Muscle layer of colon (tissue), 2 donors: ENCODE measurements at regions not wholly inside any gene's neighbourhood (a gene's known extent, or its start where the extent isn't known, plus 50 kb on each side); places are given as distances from the start of the nearest gene placed in this dataset.

ENCODE experiments used
- H3K27ac ChIP-seq: one replicate; pipeline ENCODE4 v1.7.0; 2013; ENCODE audit warnings: low read depth, mild to moderate bottlenecking, low read length, moderate library complexity
- H3K27me3 ChIP-seq, 2 donors: one replicate each; pipeline ENCODE4 v1.7.0; 2013; ENCODE audit warnings: low read length in 2 of 2, mild to moderate bottlenecking in 2 of 2; ENCODE audit not compliant: insufficient read depth in 2 of 2, control insufficient read depth in 1 of 2
- H3K36me3 ChIP-seq: one replicate; pipeline ENCODE4 v1.7.0; 2013; ENCODE audit warnings: mild to moderate bottlenecking, low read length; ENCODE audit not compliant: insufficient read depth
- H3K4me1 ChIP-seq: one replicate; pipeline ENCODE4 v1.7.0; 2013; ENCODE audit warnings: mild to moderate bottlenecking, low read length; ENCODE audit not compliant: insufficient read depth
- H3K4me3 ChIP-seq, 2 donors: one replicate each; pipeline ENCODE4 v1.7.0; 2013; ENCODE audit warnings: low read length in 2 of 2, low read depth in 1 of 2, mild to moderate bottlenecking in 1 of 2, moderate library complexity in 1 of 2
- H3K9ac ChIP-seq: one replicate; pipeline ENCODE4 v1.7.0; 2013; ENCODE audit warnings: low read length
- H3K9me3 ChIP-seq: one replicate; pipeline ENCODE4 v1.7.0; 2013; ENCODE audit warnings: mild to moderate bottlenecking, low read length
- donor health status: abdominal sarcoma.
- donor health status: Adenocarcinoma of cecum.

DNA sequence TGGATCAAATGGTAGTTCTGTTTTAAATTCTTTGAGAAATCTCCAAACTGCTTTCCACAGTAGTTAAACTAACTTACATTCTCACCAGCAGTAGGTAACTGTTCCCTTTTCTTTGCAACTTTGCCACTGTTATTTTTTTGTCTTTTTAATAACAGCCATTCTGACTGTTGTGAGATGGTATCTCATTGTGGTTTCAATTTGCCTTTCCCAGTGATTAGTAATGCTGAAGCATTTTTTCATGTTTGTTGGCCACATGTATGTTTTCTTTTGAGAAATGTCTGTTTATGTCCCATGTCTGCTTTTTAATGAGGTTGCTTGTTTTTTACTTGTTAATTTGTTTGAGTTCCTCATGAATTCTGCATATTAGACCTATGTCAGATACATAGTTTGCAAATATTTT, 198.8 kb downstream of the RAB28 start:
- H3K9ac ChIP-seq = no peak overlapping the region
- no peak overlapping the region for H3K27ac ChIP-seq
- no peak overlapping the region for H3K4me3 ChIP-seq
- no peaks in the 10 kb centered on the region for H3K27me3 ChIP-seq
- peaks cover 4% of the 10 kb centered on the region for H3K4me1 ChIP-seq
- peaks cover 3% of the 10 kb centered on the region for H3K9me3 ChIP-seq
- H3K36me3 ChIP-seq = no peaks in the 10 kb centered on the region

DNA sequence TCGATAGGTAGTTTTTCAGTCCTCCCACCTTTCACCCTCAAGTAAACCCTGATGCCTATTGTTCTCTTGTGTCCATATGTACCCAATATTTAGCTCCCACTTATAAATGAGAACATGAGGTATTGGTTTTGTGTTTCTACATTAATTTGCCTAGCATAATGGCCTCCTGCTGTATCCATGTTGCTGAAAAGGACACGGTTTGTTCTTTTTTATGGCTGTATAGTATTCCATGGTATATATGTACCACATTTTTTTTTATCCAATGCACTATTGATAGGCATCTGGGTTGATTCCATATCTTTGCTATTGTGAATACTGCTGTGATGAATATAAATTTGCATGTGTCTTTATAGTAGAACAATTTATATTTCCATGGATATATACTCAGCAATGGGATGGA, 199.2 kb downstream of the RAB28 start:
- Histone ChIP-seq H3K4me1 (peaks cover under 1% of the 10 kb centered on the region), H3K27me3 (no peaks in the 10 kb centered on the region), H3K4me3 (no peak overlapping the region), H3K36me3 (no peaks in the 10 kb centered on the region), H3K9ac (no peak overlapping the region), H3K27ac (no peak overlapping the region), H3K9me3 (peaks cover 3% of the 10 kb centered on the region)

DNA sequence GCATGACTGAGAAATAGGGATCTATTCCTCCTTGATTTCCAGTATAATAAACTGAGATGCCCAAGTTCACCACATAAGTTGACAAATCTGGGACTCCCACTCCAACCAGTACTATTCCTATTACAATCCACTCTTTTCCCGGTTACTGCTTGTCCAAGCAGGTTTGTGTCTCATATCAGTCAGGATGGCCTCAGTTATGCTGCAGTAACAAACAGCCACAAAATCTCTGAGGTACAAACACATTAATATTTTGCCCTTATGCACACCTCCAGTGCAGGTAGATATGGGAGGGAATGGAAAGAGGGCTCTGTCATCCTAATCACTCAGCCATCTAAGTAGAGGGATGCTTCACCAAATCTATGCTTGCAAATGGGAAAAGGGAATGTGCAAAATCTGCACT, 207.8 kb downstream of the RAB28 start:
- Histone ChIP-seq H3K36me3 (no peaks in the 10 kb centered on the region), H3K4me3 (no peak overlapping the region), H3K27ac (no peak overlapping the region), H3K9ac (no peak overlapping the region), H3K4me1 (no peaks in the 10 kb centered on the region), H3K9me3 (no peaks in the 10 kb centered on the region), H3K27me3 (no peaks in the 10 kb centered on the region)

DNA sequence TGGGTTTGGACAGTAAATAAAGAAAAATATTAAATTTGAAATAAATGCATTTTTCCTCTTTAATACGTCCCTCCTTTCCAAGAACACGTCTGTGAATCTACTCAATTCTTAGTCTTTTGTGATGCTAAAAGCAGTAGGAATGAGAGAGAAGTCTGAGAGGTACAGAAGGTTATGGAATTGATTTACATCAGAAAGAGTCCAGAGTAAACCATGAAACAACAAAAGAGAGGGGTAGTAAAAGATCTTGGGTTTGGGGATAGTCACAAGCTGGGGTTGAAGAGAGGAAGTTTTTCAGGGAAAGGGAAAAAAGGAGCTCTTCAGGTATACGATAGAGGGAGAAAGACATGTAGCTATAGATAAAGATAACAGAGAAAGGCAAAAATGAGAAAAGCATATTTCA, 215.4 kb downstream of the RAB28 start:
- H3K27ac ChIP-seq = no peak overlapping the region
- H3K27me3 ChIP-seq = no peaks in the 10 kb centered on the region
- H3K4me3 ChIP-seq = no peak overlapping the region
- no peak overlapping the region for H3K9ac ChIP-seq
- H3K4me1 ChIP-seq = no peaks in the 10 kb centered on the region
- no peaks in the 10 kb centered on the region for H3K36me3 ChIP-seq
- no peaks in the 10 kb centered on the region for H3K9me3 ChIP-seq

DNA sequence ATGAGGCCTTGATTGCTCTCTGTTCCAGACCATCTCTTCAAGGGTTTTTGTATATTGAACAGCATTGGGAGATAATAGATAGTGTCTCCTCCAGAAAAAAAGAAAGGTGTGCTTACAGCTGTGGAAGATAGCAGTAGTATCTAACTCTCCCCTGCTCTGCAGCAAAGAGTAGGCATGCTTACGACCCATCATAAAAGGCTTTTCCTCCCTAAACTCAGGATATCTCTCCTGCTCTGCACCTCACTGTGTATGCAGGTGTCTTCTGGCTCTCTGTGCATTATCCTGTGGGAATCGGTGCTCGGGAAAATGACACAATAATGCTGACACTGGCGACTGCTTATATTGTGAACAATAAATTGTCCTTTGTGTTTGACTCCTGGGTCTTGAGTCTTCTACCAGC, 216.0 kb downstream of the RAB28 start:
- no peaks in the 10 kb centered on the region for H3K27me3 ChIP-seq
- no peaks in the 10 kb centered on the region for H3K9me3 ChIP-seq
- H3K36me3 ChIP-seq = no peaks in the 10 kb centered on the region
- no peak overlapping the region for H3K4me3 ChIP-seq
- no peak overlapping the region for H3K9ac ChIP-seq
- no peaks in the 10 kb centered on the region for H3K4me1 ChIP-seq
- H3K27ac ChIP-seq = no peak overlapping the region

DNA sequence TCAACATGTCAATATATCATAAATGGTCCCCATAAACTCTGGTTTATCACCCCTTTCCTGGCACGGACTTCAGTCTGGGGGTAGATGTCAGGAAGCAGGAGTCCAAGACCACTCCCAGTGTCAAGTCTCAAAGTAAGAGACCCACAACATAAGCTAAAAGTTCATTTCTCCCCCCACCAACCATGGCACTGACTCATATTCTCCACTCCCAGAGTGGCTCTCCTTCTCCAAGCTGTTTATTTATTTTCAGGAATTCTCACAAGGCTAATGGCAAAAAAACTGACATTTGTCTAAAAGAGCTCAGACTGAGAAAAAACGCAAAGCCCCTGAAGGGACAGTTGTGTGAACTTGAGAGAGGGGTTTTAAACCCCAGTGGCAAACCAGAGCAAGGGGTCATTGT, 217.0 kb downstream of the RAB28 start:
- H3K27me3 ChIP-seq = no peaks in the 10 kb centered on the region
- no peak overlapping the region for H3K27ac ChIP-seq
- H3K36me3 ChIP-seq = no peaks in the 10 kb centered on the region
- H3K4me3 ChIP-seq = no peak overlapping the region
- H3K9me3 ChIP-seq = no peaks in the 10 kb centered on the region
- no peaks in the 10 kb centered on the region for H3K4me1 ChIP-seq
- no peak overlapping the region for H3K9ac ChIP-seq

DNA sequence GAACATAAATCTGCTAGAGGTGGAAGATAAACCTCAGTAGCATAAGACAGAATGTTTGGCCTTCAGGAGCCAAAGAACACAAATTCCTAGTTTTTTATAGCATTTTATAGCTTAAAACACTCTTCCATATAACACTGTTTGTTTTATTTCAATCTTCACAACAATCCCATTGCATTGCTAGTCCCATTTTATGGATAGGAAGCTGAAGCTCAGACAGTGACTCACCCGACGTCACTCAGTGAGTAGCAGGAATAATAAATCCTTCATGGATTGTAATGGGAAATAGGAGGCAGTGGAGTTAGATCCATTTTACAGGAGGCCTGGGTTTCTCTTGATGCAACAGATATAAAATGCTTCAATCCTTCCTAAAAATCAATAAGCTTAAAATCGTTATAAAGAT, 217.5 kb downstream of the RAB28 start:
- Histone ChIP-seq H3K4me3 (no peak overlapping the region), H3K36me3 (no peaks in the 10 kb centered on the region), H3K4me1 (no peaks in the 10 kb centered on the region), H3K9ac (no peak overlapping the region), H3K27me3 (no peaks in the 10 kb centered on the region), H3K27ac (no peak overlapping the region), H3K9me3 (no peaks in the 10 kb centered on the region)

DNA sequence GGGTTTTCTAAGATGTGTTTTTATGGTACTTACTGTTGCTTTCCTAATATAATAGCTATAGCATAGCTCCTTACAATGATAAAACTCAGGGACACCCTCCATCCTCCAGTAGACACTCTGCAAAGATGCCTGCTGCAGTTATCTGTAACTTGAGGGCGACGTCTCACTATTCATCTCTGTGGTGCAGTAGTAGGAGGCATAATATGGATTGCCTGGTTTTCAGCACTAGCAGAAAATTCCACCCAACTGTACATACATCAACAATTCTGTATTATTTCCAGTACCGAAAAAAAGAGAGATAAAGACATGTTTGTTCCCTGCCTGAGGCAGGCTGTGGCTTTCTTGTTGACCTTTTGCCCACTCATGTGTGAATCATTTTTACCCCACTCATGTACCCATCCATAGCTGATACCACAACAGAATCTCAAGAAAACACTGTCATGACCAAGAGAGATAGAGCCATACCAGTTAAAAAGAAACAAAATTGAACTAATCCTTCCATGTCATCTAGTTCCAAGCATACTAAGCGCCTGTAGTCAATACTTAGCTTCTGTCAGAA, 220.1 kb downstream of the RAB28 start:
- Histone ChIP-seq H3K27me3 (no peaks in the 10 kb centered on the region), H3K27ac (no peak overlapping the region), H3K9ac (no peak overlapping the region), H3K9me3 (no peaks in the 10 kb centered on the region), H3K36me3 (no peaks in the 10 kb centered on the region), H3K4me3 (no peak overlapping the region), H3K4me1 (no peaks in the 10 kb centered on the region)

DNA sequence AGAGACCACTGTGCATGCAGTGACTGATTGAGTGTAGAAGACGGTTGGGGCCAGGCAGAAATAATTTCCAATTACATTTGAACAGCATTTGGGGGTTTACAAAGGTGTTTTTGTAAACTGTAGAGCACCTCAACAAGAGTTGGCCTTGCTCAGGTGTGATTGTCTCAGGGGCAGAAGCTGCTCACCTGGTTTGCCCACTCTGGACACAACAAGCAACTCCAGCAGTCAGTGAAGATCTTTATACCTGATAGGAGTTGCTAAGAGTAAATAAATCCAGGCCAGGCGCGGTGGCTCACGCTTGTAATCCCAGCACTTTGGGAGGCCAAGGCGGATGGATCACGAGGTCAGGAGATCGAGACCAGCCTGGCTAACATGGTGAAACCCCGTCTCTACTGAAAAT, 221.3 kb downstream of the RAB28 start:
- Histone ChIP-seq H3K4me3 (no peak overlapping the region), H3K9ac (no peak overlapping the region), H3K4me1 (no peaks in the 10 kb centered on the region), H3K27me3 (no peaks in the 10 kb centered on the region), H3K9me3 (no peaks in the 10 kb centered on the region), H3K27ac (no peak overlapping the region), H3K36me3 (no peaks in the 10 kb centered on the region)

DNA sequence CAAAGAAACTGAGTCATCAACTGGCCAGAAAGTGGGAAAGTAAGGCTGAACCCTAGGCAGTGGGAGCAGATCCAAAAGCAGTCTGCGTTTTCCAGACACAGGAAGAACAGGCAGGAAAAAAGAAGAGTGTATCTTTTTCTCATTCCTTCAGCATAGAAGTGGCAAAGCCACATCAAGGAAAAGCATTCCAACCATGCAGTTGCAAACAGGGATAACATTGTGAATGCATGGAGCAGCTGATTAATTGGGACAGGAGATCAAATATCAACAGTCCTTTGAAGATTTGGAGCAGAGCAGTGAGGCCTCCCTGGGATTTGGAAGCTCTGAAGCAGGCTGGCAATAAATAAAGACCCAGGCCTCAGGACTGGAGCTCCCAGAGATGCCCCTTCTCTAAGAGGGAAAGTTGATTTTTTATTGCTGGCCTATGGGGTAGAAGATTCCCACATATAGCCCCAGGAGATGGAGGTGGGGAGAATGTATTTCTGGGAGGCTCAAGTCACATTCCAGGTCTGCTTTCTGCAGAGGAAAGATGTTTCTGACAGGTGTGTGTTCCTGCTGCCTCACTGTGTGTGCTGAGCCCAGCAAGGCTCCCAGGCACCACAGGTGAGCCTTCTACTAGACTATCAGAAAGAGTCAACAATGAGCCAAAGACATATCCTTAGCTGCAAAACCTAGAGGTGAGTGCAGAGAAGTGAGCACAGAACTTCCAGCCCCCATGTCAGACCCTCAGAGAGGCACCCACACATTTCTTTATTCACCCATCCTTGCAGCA, 222.5 kb downstream of the RAB28 start:
- Histone ChIP-seq H3K9me3 (no peaks in the 10 kb centered on the region), H3K4me3 (no peak overlapping the region), H3K9ac (no peak overlapping the region), H3K27ac (no peak overlapping the region), H3K36me3 (no peaks in the 10 kb centered on the region), H3K27me3 (no peaks in the 10 kb centered on the region), H3K4me1 (no peaks in the 10 kb centered on the region)

DNA sequence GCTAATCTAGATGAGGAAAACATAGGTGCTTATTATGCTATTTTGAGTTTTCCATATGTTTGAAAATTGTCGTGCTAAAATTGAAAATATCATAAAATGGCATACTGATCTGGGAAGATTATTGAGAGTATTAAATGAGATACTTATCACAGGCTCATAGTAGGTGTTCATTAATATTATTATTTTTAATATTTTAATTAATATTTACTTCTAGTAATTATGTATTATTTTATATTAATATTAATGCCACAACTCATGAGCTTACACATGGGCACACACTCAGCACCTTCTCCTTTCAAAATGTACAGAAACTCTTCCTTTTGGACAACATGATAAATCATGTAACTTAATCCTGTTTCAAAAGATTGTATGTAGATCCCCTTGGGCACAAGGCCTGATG, 223.6 kb downstream of the RAB28 start:
- Histone ChIP-seq H3K9ac (no peak overlapping the region), H3K27ac (no peak overlapping the region), H3K4me1 (no peaks in the 10 kb centered on the region), H3K9me3 (no peaks in the 10 kb centered on the region), H3K27me3 (no peaks in the 10 kb centered on the region), H3K36me3 (no peaks in the 10 kb centered on the region), H3K4me3 (no peak overlapping the region)

DNA sequence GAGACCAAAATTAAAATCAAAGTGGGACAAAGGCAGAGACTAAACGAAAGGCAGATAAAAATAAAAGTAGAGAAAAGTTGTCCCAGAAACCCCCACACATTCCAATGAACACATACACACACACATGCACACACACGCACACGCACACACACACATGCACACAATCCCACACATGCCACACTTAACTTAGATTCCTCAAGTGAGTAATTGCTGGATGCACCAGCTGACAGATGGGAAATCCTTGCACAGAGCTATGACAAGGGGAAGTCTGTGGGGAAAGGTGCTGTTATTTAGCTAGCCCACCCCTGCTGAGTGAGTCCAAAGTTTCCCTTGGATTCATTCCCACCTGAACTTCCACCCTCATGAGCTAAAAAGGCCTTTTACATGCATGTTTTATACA, 233.9 kb downstream of the RAB28 start:
- Histone ChIP-seq H3K27me3 (no peaks in the 10 kb centered on the region), H3K27ac (no peak overlapping the region), H3K9ac (no peak overlapping the region), H3K9me3 (no peaks in the 10 kb centered on the region), H3K4me1 (no peaks in the 10 kb centered on the region), H3K4me3 (no peak overlapping the region), H3K36me3 (no peaks in the 10 kb centered on the region)
